NCI-H446 (cell line): ENCODE measurements at regions not wholly inside any gene's neighbourhood (a gene's known extent, or its start where the extent isn't known, plus 50 kb on each side); places are given as distances from the start of the nearest gene placed in this dataset.

Source experiments
- DNase-seq, 2 experiments: peaks; one replicate each; lab custom pipeline; 2025; lab: John Stamatoyannopoulos, UW

DNA sequence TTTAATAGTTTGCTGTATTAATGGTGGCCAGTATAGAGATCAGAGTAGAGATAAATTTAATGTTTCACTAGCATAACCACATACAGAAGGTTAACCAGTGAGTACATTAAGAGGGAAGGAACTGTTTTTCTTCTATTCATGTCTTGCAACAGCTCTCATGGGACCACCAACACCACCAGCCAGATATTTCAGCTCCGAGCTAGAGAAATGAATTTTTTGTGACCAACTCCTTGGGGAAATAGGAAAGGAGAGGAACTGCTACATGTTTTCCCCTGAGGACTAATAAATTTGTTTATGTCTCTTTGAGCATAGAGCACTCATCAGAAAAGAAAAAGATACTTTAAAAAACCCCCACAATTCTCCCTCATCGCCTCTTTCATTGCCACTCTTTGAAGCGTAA, 247.5 kb downstream of the MBNL1 start:
- DNase-seq = no peak

DNA sequence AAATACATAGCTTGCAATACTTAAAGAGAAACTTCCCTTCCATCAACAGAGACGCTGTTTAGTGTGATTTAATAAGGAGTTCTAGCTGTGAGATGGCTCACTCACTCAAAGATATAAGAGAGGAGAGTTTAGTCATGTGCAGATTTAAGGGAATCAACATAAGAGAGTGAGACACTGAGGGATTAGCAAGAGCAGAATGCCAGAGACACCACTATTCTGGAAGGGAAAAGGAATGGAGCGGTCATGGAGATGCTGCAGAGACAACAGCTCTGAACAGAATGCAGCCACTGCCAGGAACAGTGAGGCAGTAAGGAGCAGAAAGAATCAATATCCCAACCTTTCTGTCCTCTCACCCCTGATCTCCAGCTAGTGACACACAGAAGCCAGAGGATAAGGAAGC, 248.8 kb downstream of the MBNL1 start:
- DNase-seq = no peak

DNA sequence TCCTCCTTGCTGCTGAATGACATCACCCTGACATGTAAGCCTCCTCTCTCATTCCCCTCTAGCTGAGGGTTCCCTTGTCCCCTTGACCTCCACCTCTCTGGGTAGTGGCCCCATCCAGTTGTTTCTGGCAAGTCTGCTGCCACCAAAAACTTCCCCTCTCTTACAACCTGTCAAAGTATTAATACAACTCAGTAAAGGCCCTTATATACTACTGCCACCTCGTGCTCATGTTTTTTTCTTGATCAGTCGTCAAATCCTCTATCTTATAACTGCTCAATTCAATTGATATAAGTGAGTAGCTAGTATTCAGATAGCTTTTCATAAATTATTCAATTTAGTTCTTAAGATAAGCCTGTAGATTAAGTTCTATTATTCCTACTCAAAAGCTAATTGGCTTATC, 249.6 kb downstream of the MBNL1 start:
- no peak for DNase-seq

DNA sequence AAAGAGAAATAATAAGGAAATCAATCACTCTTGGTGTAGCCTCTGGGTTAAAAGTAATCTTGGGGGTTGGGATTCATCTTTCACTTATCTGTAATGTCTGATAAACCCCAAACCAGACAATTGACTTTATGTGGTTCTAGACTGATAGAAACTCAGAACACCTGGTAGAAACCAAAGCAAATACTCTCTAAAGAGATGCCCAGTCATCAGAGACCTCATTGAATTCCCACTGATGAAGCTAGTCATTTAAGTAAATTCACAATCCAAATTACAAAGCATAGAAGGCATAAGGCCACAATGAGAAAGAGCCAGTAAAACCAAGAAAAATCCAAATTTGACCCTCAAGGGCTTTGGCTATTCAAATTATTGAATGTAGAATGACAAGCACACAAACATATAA, 250.6 kb downstream of the MBNL1 start:
- DNase-seq = no peak

DNA sequence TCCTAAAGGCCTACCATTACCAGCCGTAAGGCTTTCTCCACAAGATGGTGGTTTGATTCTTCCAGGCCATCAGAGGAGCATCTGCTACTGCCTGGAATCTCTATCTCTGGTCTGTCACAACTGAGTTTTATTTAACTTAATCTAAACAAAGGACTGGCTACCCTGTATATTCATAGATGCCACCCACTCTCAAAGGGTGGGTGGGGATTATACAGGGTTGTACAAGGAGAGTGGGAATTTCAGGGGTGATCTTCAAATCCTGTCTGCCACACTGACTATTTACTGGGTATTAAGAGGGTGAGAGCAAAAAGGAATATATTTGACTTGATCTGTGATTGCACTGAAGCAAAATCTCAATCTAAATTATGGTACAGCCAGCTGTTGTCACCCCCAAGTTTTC, 253.3 kb downstream of the MBNL1 start:
- no peak for DNase-seq

DNA sequence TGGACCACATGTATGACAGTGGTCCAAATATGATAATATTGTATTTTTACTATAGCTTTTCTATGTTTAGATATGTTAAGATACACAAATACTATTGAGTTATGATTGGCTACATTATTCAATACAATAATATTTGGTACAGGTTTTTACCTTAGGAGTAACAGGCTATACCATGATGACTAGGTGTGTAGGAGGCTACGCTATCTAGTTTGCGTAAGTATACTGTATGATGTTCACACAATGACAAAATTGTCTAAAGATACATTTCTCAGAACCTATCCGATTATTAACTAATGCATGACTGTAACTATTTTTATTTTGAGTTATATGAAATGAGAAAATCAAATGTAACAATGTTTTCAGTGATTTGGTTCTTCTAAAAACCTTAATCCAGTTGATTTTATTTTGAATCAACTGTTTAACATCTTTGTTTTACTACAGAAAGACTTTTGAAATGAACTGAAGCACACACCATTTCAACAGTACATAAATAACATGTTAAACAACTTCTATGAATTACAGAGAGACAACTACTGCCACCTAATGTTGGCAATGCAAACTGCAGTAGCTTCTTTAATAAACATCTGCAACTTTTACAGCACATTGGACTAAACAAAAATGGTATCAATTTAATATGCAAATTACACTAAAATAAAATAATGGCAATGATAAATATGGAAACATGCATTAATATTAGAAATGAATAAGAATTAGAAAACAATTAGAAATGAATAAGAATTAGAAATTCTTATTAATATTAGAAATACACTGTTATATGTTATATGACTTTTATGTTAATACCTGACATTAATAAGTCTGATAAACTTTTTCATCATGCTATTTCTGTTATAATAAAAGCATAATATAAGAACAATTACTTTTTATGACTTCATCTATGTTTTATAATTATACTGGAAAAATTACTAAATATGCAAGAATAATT, 255.7 kb downstream of the MBNL1 start:
- peak; percentile 10 to 69 for DNase-seq

DNA sequence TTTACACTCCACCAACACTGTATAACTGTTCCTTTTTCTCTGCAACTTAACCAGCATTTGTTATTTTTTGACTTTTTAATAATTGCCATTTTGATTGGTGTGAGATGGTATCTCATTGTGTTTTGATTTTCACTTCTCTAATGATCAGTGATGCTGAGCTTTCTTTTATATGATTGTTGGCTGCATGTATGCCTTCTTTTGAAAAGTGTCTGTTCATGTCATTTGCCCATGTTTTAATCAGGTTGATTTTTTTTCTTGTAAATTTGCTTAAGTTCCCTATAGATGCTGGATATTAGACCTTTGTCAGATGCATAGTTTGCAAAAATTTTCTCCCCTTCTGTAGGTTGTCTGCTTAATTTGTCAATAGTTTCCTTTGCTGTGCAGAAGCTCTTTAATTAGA, 263.0 kb downstream of the MBNL1 start:
- no peak for DNase-seq

DNA sequence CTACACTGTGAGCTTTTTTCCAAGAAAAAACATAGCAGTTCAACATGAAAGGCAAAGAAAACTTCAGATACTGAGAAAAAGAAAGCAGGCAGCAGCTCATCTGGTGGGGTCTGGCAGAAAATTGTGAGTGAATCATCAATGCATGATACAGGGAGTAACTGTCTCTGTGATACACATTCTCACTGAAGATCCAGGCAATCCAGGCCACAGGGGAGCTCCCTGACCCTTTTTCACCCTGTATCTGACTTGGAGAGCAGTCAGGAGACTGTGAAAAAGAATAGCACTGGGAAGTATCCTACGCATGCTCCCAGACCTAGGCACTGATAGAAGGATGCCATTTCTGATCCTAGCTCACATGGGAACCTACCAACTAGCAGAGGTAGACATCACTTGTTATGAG, 269.8 kb downstream of the MBNL1 start:
- no peak for DNase-seq

DNA sequence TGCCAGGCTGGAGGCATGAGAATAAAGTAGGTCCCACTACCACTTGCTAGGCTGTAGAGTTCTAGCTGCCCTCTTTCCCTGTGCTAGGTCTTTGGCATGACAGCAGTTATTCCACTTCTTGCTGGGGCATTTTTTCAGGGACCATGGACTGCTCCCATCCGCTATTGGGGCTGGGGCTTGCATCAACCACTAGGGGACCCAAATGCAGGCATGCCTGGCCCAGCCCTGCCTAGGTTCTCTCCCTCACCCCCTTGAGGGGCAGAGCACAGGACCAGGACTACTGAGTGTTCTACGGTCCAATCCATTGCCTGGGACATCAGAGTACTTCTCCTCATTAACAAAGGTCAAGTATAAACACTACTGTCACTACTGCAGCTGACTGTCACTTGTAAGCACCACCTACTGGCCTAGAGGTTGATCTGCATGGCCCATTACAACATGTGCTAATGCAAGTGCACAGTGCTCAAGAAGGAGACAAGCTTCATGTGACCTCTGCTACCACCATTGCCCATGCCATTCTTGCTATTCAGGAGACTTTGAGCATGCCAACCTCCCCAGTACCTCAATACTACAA, 270.5 kb downstream of the MBNL1 start:
- DNase-seq = no peak

DNA sequence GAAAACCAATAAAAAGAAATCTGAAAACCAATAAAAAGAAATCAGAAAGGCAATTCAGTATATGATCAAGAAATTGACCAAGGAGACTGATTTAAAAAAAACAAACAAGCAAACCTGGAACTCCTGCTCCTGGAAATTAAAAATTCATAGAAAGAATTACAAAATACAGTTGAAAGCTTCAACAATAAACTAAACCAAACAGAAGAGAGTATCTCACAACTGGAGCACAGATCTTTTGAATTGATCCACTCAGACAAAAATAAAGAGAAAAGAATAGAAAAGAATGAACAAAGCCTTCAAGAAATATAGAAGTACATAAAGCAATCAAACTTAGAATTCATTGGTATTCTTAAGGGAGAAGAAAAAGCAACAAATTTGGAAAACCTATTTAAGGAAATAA, 271.4 kb downstream of the MBNL1 start:
- no peak for DNase-seq

DNA sequence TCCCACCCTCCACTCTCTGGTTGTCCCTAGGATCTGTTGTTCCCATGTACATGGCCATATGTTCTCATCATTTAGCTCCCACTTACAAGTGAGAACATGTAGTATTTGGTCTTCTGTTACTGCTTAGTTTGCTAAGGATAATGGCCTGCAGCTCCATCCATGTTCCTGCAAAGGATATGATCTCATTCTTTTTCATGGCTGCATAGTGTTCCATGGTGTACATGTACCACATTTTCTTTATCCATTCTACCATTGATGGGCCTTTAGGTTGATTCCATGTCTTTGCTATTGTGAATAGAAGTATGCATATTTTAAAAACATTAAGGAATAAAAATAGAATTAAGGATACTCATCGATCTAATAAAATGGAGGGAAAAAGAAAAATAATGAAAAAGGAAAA, 278.4 kb downstream of the MBNL1 start:
- no peak for DNase-seq

DNA sequence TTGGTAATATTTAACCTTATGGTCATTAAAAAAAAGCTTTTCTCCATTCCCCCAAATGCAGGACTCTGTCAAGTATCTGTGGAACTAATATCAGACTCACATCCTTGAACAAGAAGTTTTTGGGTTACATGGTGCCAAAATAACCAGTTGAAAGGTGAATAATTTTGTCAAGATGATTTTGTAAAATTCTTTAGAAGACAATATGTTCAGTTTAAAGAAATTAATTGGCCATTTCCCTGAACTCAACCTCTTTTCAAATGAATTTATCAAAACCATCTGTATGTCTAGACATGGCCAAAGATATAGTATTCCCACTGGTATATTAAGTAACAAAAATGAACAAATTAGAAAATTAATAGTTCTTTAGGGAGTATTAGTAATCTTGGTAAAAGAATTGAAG, 280.5 kb downstream of the MBNL1 start:
- DNase-seq = no peak

DNA sequence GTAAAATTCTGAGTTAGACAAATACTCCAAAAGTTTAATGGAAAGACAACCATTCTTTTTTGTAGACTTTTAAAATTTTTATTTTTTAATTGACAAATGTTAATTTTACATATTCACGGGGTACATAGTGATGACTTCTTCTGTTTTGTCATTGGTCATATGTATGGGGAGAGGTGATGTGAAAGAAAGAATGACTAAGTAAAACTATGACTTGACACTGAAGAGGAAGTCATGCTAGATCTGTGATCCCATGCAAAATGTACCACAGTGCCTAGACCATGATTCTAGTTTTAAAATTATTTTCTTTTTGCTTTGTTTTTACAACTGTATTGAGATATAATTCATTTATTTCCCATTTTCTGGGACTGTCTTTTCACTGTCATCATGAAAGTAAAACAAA, 281.6 kb downstream of the MBNL1 start:
- DNase-seq = no peak

DNA sequence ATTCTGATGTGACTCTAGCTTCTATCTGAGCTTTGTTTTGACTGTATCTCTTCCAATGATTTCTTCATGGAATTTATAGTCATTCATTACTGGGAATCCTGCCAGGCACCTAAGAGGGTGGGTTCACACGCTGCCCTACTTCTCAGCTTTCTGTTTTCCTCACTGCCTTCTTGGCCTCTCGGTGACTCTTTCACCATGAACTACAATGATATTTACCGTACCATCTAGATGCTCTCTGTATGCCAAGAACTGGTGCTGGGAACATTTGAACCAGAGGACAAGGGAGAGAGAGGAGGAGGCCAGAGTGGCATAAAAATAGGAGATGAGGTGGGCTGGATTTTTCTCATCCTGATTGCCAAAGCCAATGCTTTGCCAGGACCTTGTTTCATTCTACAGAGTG, 280.0 kb upstream of the P2RY1 start:
- no peak for DNase-seq

DNA sequence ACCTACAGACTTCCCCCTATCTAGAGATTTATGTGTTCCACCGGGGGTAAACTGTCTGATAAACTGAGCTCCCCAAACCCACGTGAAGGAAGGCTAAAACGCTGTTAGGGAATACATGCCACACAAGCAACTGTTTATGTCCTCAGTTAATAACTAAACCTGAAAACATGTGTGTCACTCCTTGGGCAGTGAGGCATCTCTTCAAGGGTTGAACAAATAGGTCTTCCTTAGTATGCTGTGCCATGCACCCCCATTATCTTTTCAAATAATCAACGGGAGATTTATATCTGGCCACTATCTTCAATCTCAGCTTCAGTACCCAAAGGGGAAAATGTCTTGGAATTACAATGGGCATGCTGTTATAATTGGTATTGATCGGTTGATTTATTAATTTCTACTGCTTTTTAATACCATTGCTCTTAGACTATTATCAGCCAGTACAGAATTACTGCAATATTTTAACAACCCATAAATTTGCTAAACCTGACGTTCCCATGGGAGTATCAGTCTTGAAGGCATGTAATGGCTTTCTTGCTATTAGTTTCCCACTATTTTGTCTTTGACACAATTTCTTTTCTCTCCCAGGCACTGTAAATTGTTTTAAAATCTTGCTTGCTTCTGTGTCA, 279.2 kb upstream of the P2RY1 start:
- no peak for DNase-seq

DNA sequence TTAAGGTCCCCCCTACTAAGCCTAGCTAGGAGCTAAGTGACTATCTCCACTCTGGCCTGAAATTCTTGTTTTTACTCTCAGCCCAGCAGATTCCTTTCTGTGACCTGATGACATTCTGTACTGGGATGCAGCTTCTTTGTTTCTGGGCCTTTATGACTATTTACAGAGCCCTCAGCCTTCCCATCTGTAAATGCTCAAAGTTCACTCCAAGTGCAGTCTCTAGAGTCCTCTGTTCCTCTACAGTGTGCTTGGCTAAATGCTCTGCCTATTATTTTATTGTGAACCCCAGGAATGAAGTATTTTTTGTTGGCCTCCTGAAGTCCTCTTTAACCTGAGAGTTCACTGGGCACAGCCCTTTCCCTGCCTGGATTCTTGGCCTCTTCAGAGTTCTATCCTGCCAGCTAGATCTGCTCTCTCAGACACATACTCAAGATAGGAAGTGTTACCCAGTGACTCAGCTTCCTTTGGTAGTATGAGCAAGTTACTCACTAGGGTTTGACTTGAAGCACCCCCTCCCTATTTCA, 278.1 kb upstream of the P2RY1 start:
- no peak for DNase-seq

DNA sequence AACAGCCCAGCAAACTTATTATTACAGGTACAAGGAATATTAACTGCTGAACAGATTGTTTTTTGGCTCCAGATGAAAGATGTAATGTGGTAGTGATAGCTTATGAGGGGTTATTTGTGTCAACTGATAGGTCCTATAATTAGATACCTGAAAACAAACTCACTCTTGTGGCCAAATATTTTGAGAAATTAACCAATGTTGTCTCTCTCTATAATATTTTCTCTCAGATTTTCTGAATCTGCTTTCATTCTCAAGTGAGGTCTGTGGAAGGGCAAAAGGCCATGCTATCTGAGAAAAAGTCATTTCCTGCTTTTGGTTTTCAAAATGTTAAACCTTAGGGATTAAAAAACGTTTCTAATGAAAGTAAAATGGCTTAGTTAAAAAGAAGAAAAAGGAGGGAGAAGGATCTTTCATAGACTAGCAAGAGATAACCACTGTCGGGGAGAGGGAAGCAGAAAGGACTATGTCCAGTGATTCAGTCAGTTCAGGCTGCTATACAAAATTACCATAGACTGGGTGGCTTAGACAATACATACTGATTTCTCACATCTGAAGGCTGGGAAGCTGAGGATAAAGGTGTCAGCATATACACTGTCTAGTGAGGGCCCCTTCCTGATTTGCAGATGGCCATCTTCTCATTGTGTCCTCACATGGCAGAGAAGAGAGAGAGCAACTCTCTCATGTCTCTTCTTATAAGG, 277.5 kb upstream of the P2RY1 start:
- DNase-seq = no peak

DNA sequence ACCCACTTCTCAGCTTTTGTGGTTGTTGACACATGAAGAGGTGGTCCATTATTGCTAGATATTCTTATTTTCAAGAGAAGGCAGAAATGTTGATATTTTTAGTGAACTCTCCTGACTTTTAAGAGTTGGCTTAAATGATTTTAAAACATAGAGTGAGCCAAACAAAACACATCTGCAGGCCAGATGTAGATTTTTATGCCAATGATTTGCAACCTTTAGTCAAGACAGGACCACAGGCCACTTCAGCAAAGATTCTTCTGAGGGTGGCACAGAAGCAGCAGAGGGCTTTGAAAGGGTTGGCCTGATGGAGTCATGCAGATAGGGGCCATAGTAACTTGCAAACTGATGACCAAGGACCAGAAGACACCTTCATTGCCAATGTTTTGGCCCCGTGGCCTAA, 276.5 kb upstream of the P2RY1 start:
- DNase-seq = no peak

DNA sequence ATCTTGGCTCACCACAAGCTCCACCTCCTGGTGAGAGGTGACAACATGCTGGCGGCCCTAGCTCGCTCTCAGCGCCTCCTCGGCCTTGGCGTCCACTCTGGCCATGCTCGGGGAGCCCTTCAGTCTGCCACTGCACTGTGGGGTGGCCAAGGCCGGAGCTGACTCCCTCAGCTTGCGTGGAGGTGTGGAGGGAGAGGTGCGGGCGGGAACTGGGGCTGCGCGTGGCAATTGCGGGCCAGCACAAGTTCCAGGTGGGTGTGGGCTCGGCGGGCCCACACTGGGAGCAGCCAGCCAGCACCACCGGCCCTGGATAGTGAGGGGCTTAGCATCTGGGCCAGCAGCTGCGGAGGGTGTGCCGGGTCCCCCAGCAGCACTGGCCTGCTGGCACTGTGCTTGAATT, 275.7 kb upstream of the P2RY1 start:
- no peak for DNase-seq

DNA sequence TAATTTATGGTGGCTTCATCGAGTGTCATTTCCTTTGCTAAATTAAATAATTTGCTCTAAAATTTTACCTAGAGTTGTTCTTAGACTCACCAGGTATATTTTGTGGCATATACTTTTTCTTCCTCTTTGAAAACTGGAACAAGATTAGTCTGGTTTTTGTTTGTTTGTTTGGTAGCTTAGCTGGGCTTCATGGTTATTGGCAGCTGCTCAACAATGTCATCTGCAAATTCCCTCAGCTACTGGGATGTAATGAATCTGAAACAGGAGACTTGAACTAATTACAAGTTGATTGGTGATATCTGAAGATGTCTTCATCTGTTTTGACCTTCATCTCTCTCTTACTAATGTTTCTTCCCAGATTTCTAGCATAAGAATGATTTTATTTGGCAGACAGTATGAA, 270.5 kb upstream of the P2RY1 start:
- DNase-seq = no peak

DNA sequence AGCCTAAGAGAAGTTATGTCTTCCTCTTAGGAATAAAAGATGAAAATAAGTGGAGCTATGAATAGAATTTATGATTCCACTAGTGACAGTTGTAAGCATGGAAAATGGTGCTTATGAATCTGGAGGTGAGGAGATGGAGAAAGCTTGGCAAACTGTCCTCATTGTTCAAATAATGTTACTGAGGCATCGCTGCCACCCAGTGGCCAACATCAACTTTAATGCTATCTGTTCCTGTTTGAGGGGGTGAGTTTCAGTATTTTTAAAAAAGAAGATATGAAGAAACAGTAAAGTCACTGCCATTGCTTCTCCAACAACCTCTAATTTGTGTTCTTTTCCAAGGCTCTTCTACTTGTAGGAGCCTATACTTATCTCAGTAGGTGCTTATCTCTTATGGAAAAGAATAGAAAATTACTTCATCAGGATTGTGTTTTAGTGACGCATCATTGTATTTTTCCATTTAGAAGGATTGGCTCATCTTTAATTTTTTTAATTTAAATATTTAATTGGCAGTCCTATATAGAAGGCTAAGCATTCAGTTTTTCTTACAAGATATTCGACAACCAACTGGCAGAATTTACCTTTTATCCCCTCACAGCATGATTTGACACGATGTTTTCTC, 260.4 kb upstream of the P2RY1 start:
- DNase-seq = peak in 1 of 2 experiments; percentile 19

DNA sequence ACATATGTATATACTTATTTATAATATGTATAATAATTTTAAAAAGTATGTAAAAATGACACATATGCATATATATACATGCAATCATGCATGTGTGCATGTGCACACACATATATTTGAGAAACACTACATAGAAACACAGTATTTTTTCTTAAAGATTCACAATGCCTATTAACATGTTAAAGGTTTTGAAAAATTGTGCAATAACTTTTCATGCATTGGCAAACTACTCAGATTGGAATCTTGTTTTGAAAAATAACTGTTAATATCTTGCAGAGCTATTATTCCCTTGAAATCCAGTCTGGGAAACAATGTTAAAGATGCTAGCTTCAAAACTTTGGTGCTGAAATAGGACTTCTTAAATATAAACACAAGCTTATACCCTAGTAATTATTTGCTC, 256.2 kb upstream of the P2RY1 start:
- no peak for DNase-seq
